Hepatocyte (in vitro differentiated cells): ENCODE measurements at regions not wholly inside any gene's neighbourhood (a gene's known extent, or its start where the extent isn't known, plus 50 kb on each side); places are given as distances from the start of the nearest gene placed in this dataset.

Source experiments
- EZH2 ChIP-seq: fragments of 200-600 bp; sonication (generic); IDR thresholded peaks from 2 replicates; pipeline ENCODE4 v1.6.1; 2016; ENCODE audit warnings: antibody characterized with exemption, mild to moderate bottlenecking, borderline replicate concordance
- EZH2phosphoT487 ChIP-seq: fragments of 200-600 bp; sonication (generic); IDR thresholded peaks from one replicate; pipeline ENCODE4 v1.6.1; 2018; ENCODE audit warnings: antibody characterized with exemption, mild to moderate bottlenecking, low read depth, moderate library complexity; ENCODE audit not compliant: unreplicated experiment, severe bottlenecking
- TF ChIP-seq, protein P1 (sequence below): fragments of 200-600 bp; sonication (generic); IDR thresholded peaks from 2 replicates; pipeline ENCODE4 v1.5.1; 2016; ENCODE audit warnings: antibody characterized with exemption, mild to moderate bottlenecking; ENCODE audit not compliant: poor library complexity

DNA sequence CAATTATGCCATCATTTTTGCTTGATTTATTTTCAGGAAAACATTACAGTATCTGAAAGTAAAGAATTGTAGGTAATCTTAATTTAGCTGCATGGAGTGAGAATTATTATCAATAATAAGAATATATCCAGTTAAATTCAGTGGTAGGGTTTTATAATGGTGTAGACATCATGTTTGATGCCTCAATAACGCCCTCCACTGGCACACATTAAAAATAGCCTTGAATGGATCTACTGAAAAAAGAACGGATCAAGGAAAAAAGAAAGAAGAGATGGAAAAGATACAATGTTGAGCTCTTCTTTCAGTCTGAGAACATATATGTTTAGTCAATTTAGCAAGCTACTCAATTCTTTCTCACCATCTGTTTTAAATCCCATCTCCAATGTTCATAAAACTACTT is 319.2 kb downstream of the CDC14C start:
- TF ChIP-seq EZH2, result no peak
- TF ChIP-seq EZH2phosphoT487, result no peak
- TF ChIP-seq, protein P1, sequence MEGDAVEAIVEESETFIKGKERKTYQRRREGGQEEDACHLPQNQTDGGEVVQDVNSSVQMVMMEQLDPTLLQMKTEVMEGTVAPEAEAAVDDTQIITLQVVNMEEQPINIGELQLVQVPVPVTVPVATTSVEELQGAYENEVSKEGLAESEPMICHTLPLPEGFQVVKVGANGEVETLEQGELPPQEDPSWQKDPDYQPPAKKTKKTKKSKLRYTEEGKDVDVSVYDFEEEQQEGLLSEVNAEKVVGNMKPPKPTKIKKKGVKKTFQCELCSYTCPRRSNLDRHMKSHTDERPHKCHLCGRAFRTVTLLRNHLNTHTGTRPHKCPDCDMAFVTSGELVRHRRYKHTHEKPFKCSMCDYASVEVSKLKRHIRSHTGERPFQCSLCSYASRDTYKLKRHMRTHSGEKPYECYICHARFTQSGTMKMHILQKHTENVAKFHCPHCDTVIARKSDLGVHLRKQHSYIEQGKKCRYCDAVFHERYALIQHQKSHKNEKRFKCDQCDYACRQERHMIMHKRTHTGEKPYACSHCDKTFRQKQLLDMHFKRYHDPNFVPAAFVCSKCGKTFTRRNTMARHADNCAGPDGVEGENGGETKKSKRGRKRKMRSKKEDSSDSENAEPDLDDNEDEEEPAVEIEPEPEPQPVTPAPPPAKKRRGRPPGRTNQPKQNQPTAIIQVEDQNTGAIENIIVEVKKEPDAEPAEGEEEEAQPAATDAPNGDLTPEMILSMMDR, result no peak
